Posterior vena cava (tissue), 2 donors: ENCODE measurements at regions not wholly inside any gene's neighbourhood (a gene's known extent, or its start where the extent isn't known, plus 50 kb on each side); places are given as distances from the start of the nearest gene placed in this dataset.

Experiments used
- DNase-seq: peaks from one replicate; pipeline ENCODE4 v3.0.0-alpha.2; 2020; ENCODE audit warnings: low spot score
- intact Hi-C, 2 donors: fragments of 100-400 bp; cut with DNase I; formaldehyde crosslinking; loops; one replicate each; pipeline versions ENCODE4 v1.14.1 to v1.14.2; 2022 to 2023
- donor health status: DM: yes; HTN: yes; CAD: no.
- donor health status: DM: yes; HTN: yes; CAD: no.

DNA sequence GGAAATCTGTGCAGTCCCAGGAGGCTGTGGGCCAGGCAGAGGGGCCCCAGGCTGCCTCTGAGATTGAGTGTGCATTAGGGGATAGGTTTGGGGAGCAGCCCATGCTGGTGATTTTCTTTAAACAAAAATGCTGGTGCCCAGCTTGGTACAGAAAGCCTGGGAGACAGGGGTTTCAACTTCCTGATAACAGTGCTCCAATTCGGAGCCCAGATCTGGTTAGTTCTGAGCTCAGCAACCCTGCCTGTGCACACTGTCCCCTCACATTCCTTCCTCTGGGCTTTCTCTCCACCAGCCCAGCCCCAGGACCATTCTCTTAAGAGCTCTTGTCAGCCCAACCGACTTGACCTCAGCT, 379.2 kb upstream of the ZMIZ1 start:
- no peak for DNase-seq
- intact Hi-C loops, result loop anchor here in 1 of 2 donors (10.0 kb wide), 1 partner anchor 265 kb away; no protein-coding TSS in a partner anchor

DNA sequence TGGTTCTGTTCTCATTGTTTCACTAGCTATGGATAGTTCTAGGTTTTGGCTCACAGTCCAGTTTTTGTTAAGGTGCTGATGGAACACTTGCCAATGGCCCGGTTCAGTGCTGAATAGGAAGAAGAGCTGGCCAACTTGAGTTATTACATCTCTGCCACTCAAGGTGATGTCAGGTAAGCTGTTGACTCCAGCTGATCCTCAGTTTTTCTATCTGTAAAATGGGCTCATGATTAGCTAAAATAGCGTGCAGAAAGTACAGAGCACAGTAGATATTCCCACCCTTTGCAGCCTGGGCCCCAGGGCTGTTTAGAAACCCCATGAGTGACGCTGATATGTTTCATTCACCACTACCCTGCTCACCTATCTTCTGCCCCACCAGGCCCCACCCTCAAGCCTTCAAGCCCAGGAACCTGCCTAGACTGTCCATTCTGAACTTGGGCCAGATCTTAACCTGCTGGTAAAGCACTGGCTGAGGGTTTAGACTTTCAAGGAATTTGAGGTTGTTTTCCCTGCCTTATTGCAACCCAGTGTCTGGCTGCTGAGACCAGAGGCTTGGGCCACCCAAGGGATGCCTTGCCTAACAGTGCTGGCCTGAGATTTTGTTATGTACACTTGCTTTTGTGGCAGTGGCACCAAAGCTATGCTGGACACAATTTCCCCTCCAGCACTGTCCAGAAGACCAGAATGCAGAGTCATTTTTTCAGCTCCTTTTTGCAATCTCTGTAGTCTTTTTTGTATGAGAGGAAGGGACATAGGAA, 378.2 kb upstream of the ZMIZ1 start:
- no peak for DNase-seq
- intact Hi-C loops, result no loop called here

DNA sequence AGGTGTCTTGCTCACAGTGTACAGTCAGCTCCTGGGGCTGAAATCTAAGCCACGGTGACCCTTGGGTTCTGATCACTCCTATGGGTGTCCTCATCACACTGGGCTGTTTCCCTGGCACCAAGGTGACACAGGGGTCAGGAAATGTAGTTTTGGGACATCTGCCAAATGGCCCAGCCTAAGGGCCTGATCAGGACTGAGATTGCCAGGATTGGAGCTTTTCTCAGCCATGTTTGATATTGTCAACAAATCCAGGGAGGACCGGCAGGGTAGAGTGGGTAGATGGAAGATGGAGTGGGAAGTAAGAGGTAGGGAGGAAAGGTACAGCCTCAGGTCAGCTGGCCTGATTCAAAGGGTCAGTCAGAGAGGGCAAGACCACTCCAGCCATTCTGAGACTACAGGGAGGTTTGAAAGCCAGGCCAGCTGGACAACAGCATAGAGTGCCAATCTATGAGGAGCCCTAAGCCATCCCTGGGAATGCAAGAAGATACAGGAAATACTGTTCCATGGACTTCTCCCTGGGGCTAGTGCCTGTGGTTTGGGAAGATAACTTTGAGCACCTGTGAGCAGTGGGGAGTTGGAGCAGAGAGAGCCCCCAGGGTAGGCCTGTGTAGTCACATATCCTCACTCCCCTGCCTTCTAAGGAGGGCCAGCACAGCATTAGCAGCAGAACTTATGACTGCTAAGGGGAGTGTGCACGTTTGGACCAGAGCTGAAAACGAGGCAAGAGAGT, 377.3 kb upstream of the ZMIZ1 start:
- DNase-seq, result no peak

DNA sequence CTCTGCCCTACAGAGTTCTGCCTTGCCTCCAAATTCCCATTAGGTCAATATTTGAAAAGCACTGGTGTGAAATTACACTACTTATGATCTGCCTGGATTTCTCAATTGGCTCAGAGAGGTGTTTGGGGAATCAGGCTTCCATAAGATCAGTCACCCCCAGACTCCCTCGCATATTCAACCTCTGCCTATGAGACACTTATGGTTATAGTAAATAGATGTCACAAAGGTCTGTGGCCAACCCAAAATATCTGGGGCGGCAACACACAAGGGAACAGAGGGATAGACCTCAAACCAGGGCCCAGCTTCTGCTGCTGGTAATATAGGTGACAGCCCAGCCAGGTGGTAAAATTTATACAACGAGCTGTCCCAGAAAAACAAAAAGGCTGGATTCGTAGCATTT, 376.7 kb upstream of the ZMIZ1 start:
- DNase-seq, result no peak
- intact Hi-C loops, result no loop called here

More for the DNA sequence above, 377.3 kb upstream of the ZMIZ1 start:
- intact Hi-C loops, result no loop called here

DNA sequence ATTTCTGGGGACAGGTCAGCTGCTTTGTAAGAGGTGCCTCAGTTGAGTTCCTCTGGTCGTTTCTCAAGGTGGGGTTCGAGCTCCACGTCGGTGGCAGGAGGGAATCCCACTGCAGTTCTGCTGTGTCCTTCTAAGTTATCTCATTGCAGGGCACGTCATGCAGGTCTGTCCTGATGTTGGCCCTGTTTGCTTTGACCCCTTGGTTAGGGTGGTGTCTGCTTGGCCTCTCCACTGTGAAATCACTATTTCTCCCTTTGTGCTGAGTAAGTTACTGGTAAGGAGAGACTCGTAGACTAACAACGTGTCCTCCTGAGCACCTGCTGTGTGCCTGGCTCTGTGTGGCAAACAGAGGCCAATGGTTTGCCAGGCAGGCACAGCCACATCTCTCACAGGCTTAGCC, 372.9 kb upstream of the ZMIZ1 start:
- intact Hi-C loops, result no loop called here
- no peak for DNase-seq

DNA sequence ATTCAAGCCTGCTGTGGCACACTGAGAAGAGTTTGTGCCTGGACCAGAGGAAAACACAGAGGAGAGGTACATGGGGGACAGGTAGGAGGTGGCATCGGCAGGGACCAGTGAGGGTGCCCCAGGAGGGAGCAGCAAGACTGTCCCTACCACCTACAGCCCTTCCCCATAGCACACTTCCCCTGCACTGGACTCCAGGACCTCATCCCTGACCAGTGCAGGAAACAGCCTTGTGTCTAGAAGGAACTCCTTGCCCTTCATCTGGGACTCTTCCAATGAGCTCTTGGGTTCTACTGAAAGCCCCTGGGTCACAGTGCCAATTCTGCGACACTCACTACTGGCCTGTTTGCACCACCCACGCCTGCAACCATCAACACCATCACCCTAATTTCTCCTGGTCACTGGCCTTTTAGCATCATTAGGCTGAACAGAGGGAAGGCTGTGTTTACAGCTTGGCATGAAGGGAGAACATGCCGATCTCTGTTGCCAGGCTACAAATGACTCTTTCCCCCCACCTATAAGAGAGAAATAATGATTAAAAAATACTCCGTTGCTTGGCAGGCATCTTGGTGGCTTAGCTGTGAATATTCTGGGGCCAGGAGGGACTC, 371.9 kb upstream of the ZMIZ1 start:
- no peak for DNase-seq
- intact Hi-C loops, result no loop called here

DNA sequence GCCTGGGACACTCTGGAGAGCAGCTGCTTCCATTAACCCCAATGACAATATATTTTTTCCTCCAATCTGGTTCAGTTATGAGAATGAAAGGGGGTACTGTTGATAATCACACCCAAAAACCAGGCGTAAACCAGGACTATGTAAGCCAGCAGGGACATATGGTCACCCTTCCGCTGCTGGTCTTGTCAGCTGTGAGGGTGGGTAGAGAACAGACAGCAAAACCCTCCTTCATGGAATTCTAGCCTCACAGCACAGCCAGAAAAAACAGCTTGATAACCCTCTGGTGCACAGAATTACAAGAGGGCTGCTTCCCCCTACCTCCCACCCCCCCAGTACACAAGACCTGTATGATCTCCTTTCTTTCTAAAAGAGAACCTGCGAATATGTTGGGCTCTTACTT, 368.8 kb upstream of the ZMIZ1 start:
- intact Hi-C loops, result no loop called here
- DNase-seq, result no peak

DNA sequence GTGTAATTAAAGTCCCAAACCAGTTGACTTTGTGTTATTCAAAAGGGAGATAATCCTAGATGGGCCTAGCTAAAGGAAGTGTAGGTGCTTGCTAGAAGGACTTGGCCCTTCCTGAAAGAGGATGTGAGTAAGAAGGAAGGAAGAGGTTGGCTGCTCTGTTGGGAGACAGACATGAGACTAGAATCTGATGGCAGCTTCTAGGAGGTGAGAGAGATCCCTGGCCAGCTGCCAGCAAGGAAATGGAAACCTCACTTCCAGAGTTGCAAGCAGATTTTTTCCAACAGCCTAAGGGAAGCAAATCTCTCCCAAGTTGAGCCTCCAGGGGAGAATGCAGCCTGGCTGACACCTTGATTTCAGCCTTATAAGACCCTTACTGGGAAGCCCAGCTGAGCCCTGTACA, 368.4 kb upstream of the ZMIZ1 start:
- no peak for DNase-seq
- intact Hi-C loops, result no loop called here

DNA sequence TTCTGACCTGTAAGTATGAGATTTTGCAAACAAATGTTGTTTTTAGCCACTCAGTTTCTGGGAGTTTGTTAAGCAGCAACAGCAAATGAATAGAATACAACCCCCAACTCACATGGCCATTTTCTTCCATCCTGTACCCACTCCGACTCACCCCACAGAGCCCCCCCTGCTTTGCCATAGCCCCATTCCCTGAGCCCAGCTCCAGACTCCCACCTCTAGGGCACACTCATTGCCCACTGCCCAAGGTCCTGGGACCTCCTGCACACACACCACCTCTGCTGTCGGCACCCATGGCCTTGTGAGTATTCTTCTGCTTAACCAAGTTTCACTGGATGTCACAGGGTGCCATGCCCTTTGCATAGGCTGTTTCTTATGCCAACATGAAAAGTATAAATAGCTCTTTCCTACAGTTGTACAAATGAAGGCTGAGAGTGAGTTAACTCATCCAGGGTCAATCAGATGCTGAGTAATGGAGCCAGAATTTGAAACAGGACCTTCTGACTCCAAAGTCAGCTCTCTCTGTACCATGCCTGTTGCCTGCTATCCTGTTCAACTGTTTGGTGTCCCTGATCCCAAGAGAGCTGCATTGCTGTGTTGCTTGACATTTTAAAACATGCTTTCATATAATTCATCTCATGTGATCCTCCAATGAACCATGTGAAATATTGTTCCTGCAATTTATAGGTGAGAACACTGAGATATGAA, 367.8 kb upstream of the ZMIZ1 start:
- intact Hi-C loops, result no loop called here
- no peak for DNase-seq

DNA sequence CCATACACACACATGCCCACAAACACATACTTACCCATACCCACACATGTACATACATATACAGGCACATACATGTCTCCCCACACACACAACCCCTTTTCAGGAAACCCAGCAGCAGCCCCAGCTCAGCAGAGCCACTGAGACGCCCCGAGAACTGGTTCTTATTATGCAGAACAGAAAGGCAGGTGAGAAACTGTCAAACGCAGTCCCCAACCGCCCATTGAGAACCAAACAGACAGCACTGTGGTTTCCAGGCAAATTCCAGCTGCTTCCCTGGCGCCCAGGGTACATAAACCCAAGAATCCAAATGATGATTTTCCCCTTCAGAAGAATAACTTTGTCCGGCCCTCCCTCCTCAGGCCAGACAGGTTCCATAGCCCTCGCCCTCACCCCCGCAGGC, 366.6 kb upstream of the ZMIZ1 start:
- DNase-seq, result no peak
- intact Hi-C loops, result no loop called here

DNA sequence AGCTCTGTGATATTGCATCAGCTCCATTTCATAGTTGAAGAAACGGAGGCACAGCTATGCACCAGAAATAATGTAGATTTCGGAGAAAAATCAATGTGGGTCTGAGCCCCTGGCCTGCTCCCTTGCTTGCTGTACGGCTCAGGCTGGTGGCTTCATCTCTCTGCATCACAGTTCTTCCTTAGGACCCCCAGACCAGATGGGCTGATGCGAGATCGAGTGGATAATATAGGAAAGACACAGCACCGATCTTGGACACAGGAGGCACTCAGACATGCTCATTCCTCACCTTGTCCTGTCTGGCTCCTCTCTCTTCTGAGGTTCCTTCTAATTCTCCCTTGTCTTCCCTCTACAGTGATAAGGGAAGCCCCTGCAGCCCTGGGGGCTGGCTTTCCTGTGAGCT, 365.9 kb upstream of the ZMIZ1 start:
- DNase-seq, result no peak
- intact Hi-C loops, result no loop called here

DNA sequence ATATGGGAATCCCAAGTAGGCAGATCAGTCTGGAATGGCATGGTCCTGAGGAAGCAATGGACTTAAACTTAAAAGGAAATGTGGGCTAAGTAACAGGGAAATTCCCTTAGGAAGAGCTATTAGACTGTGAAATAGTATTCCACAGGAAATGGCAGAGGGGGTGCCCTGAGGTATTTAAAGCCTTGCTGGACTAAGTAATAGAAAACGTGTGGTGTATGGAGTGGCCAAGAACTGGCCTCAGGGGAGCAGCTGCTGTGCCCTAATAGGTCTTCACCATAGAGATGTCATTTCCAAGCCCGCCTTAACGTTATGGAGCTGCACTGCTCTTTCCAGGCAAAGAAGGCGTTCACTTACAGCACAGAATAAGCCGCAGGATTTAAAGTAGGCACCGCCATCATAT, 365.2 kb upstream of the ZMIZ1 start:
- DNase-seq, result no peak
- intact Hi-C loops, result no loop called here

DNA sequence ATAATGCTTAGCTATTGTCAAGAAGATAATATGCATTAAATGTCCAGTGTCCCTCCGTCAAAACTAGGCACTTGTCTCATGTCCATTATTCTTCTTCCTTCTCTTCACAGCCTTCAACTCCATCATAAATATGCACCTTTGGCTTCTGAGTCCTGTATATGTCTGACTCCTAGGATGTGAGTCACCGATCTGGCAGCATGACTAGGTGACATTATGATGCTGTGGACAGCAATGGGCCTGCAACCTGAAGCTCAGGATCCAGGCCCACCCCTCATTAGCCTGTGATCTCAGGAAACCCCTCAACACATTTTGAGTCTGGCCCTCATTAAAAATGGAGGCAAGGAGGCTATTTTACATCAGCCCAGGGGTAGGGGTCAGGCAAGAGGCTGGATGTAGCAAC, 362.5 kb upstream of the ZMIZ1 start:
- no peak for DNase-seq
- intact Hi-C loops, result no loop called here

DNA sequence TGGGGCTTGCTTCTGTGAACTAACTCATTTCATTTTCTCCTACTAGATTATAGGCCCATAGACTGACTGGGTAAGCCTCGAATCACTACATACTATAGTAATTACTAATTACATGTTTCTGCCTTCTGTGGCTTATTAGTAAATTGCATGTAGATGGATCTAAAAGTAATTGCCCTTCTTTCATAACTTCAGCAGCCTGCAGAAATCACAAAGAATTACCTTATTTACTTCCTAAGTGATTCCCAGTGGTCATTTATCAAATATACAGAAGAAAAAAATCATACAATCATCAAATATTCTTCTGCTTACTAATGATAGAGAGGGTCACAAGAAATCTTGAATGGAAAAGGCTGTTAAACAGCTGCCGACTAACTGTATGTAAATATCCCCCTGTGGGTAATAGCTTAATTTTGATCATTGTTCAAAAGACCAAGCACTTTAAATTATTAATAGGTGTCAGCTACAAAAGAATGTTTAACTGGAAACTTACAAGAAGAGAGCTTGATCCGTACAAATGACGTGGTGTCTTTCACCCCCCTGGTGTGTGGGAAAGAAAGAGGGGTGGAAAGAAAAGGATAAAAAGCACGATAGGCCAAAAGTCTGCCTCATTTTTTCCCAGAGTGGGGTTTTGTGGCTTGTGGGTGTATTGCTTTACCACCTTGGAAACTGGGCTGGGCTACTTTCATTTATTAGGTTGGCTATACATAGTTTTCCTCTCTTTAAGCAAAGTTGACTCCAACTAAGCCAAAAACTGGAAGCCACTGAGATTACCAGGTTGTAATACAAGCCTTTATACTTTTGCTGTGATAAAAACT, 361.8 kb upstream of the ZMIZ1 start:
- DNase-seq, result no peak
- intact Hi-C loops, result no loop called here

DNA sequence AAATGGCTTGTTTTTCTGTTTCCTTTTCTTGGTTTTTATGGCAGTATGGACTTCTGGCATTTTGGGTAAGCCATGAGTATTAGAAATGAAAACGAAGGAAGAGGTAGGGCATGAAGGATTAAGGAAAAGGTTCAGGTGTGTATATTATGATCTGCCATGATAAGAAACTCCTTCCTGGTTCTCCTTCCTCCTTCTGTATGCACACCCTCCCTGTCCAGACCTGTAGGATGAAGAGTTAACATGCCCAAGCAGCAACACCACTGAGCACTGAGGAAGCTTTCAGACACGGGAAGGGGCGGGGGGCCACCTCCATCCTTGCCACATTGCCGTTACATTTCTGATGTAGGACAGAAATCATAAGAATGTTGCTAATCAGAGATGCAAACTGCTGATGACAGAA, 361.0 kb upstream of the ZMIZ1 start:
- intact Hi-C loops, result no loop called here
- no peak for DNase-seq

DNA sequence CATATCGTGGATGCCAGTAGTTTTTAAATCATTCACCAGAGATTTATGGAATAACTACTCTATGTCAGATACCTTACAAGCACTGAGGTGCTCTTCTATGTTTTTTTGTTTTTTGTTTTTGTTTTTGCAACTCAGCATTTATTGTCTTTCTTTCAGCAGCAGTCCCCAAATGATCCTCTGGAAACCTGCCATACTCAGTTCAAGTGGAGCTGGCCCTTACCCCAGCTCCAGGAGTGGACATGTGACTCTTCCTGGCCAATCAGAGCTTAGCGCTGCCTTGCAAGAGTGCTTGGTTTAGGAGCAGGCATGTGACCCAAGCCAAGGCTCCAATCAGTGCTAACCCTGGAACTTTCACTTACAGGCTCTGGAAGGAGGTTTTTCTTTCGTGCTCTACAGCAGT, 356.6 kb upstream of the ZMIZ1 start:
- DNase-seq, result no peak
- intact Hi-C loops, result no loop called here

DNA sequence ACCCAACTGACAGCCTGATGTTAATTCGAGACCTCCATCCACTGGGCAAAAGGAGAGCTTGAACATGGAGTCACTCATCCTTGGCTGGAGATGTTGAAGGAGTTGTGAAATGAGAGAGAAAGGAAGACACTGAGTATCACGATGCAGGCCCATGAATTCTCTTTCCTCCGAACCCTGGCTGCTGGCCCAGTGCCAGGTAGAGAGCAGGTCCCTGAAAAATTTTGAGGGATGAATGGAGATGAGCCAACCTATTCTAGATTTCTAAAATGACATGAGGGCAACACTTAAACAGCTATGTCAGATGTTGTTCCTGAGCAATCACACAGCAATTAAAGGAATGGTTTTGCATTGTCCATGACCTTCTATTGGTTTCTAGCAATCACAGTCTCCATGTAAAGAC, 355.1 kb upstream of the ZMIZ1 start:
- intact Hi-C loops, result no loop called here
- no peak for DNase-seq

DNA sequence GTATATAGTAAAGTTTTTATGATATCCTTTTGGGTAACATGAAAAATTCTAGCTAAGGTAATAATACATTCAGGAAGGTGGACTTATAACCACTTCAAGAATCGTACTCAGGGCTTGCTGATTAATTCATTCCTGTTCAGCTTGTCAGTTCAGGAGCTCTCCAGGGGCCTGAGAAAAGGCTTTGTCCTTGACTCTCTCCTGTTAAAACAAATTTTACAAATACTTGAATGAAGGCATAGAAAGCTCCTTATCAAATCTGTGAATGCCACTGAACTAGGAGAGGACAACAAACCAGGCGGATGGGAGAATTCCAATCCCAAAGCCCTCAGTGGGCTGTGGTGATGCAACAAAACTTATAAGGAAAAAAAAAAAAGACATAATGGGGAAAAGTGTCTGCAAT, 354.5 kb upstream of the ZMIZ1 start:
- intact Hi-C loops, result no loop called here

DNA sequence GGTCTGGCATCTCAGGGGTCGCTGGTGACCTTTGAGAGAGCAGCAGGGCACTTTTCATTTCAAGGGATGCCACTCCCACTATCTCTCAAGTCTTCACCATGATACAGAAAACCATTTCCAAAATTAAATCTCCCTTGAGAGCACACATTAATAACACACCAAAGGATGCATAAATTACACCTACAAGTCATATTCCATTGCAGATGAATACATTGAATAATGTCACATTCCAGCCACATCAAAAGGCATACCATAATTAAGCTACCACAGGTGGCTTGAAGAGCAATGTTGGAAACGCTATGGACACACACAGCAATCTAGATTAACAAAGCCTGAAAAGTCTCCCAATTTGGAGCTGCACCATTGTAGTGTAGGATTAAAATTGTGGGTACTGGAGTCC, 353.3 kb upstream of the ZMIZ1 start:
- DNase-seq, result no peak

More for the DNA sequence above, 354.5 kb upstream of the ZMIZ1 start:
- DNase-seq, result no peak

More for the DNA sequence above, 353.3 kb upstream of the ZMIZ1 start:
- intact Hi-C loops, result no loop called here
